ENCODE measurements at regions not wholly inside any gene's neighbourhood (a gene's known extent, or its start where the extent isn't known, plus 50 kb on each side); places are given as distances from the start of the nearest gene placed in this dataset.

DNA sequence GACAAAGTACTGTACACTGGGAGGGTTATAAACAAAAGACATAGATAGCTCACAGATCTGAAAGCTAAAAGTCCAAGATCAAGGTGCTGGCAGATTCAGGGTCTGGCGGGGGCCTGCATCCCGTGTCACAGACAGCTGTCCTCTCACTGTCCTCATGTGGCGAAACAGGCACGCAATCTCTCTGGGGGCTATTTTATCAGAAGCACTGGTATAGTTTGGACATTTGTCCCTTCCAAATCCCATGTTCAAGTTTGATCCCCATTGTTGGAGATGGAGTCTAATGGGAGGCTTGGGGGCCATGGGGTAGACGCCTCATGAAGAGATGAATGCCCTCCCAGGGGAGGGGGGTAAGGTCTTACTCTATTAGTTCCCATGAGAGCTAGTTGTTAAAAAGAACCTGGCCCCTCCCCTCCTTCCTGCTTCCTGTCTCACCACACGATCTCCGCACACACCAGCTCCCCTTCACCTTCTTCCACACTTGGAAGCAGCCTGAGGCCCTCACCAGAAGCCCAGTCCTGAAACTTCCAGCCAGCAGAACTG lies 72.5 kb upstream of the UCN3 start:
- TF ChIP-seq POLR2A (IDR thresholded peaks at IDR 0.05) = no peak
- TF ChIP-seq, protein P1, sequence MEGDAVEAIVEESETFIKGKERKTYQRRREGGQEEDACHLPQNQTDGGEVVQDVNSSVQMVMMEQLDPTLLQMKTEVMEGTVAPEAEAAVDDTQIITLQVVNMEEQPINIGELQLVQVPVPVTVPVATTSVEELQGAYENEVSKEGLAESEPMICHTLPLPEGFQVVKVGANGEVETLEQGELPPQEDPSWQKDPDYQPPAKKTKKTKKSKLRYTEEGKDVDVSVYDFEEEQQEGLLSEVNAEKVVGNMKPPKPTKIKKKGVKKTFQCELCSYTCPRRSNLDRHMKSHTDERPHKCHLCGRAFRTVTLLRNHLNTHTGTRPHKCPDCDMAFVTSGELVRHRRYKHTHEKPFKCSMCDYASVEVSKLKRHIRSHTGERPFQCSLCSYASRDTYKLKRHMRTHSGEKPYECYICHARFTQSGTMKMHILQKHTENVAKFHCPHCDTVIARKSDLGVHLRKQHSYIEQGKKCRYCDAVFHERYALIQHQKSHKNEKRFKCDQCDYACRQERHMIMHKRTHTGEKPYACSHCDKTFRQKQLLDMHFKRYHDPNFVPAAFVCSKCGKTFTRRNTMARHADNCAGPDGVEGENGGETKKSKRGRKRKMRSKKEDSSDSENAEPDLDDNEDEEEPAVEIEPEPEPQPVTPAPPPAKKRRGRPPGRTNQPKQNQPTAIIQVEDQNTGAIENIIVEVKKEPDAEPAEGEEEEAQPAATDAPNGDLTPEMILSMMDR (IDR thresholded peaks at IDR 0.05) = no peak

All from upper lobe of left lung (tissue), 4 donors.